CD8-positive, alpha-beta memory T cell (primary cell): ENCODE measurements at regions not wholly inside any gene's neighbourhood (a gene's known extent, or its start where the extent isn't known, plus 50 kb on each side); places are given as distances from the start of the nearest gene placed in this dataset.

Experiments
- CTCF ChIA-PET: fragments of 350-600 bp; sonication (Branson Sonifier 250); formaldehyde crosslinking; loops from one replicate; lab custom pipeline; 2021; ENCODE audit warnings: antibody characterized with exemption; lab: Charles Lee
- POLR2A ChIA-PET: fragments of 350-600 bp; sonication (Branson Sonifier 250); formaldehyde crosslinking; loops from one replicate; lab custom pipeline; 2021; ENCODE audit warnings: antibody characterized with exemption; lab: Charles Lee
- DNase-seq, 5 donors: peaks; one replicate each; pipeline versions ENCODE4 v3.0.0 to v3.0.0-alpha.2; 2020 to 2022; ENCODE audit warnings: mixed read lengths in 1 of 5
- H3K27ac ChIP-seq: one replicate; pipeline ENCODE4 v1.7.0; 2013; ENCODE audit warnings: low read depth, mild to moderate bottlenecking, low read length, moderate library complexity
- H3K27me3 ChIP-seq: 2 replicates; pipeline ENCODE4 v1.7.0; 2013; ENCODE audit warnings: low read length, mild to moderate bottlenecking; ENCODE audit not compliant: insufficient read depth, poor library complexity, severe bottlenecking
- H3K36me3 ChIP-seq: 2 replicates; pipeline ENCODE4 v1.7.0; 2013; ENCODE audit warnings: mild to moderate bottlenecking, low read length, moderate library complexity; ENCODE audit not compliant: insufficient read depth
- H3K4me1 ChIP-seq: 2 replicates; pipeline ENCODE4 v1.7.0; 2013; ENCODE audit warnings: mild to moderate bottlenecking, low read length, moderate library complexity; ENCODE audit not compliant: insufficient read depth
- H3K4me3 ChIP-seq: 2 replicates; pipeline ENCODE4 v1.7.0; 2013; ENCODE audit warnings: mild to moderate bottlenecking, low read length
- H3K9me3 ChIP-seq: 2 replicates; pipeline ENCODE4 v1.7.0; 2013; ENCODE audit warnings: mild to moderate bottlenecking, low read length
- H3K27ac Mint-ChIP-seq, 8 donors: one replicate each; pipeline ENCODE4 v1.8.0; 2020 to 2021; ENCODE audit warnings: mixed read lengths in 8 of 8, mild to moderate bottlenecking in 6 of 8, inconsistent platforms in 3 of 8, moderate library complexity in 3 of 8
- H3K27me3 Mint-ChIP-seq, 2 donors: one replicate each; pipeline ENCODE4 v1.8.0; 2020 to 2021; ENCODE audit warnings: mixed read lengths in 2 of 2, mild to moderate bottlenecking in 1 of 2, moderate library complexity in 1 of 2
- H3K36me3 Mint-ChIP-seq, 3 donors: one replicate each; pipeline ENCODE4 v1.8.0; 2020 to 2021; ENCODE audit warnings: mixed read lengths in 3 of 3, inconsistent platforms in 1 of 3, mild to moderate bottlenecking in 1 of 3
- H3K4me1 Mint-ChIP-seq, 3 donors: one replicate each; pipeline ENCODE4 v1.8.0; 2020 to 2021; ENCODE audit warnings: mixed read lengths in 3 of 3, inconsistent platforms in 1 of 3, mild to moderate bottlenecking in 1 of 3
- H3K4me3 Mint-ChIP-seq, 7 donors: one replicate each; pipeline ENCODE4 v1.8.0; 2020 to 2021; ENCODE audit warnings: mixed read lengths in 7 of 7, mild to moderate bottlenecking in 6 of 7, moderate library complexity in 4 of 7, inconsistent platforms in 2 of 7
- H3K9me3 Mint-ChIP-seq, 5 donors: one replicate each; pipeline ENCODE4 v1.8.0; 2020 to 2022; ENCODE audit warnings: mixed read lengths in 5 of 5, mild to moderate bottlenecking in 3 of 5, moderate library complexity in 2 of 5, inconsistent platforms in 1 of 5

- Mint-ChIP-seq H3K4me1 (no peaks in the 10 kb centered on the region), H3K27ac (no peak overlapping the region), H3K9me3 (peaks cover 0 to 1% (median 0%) of the 10 kb centered on the region in 5 donors), H3K4me3 (no peak overlapping the region), H3K27me3 (peaks cover 7% of the 10 kb centered on the region in 2 donors), H3K36me3 (no peaks in the 10 kb centered on the region)
- no peaks in the 10 kb centered on the region for H3K9me3 ChIP-seq
- ChIA-PET POLR2A (no interaction called here), CTCF (no interaction called here)
- H3K4me1 ChIP-seq, result no peaks in the 10 kb centered on the region
- no peaks in the 10 kb centered on the region for H3K36me3 ChIP-seq
- DNase-seq, result peak in 1 of 5 donors; percentile 36
- H3K27me3 ChIP-seq, result no peaks in the 10 kb centered on the region
- no peak overlapping the region for H3K27ac ChIP-seq
- no peak overlapping the region for H3K4me3 ChIP-seq
These were observed 335.3 kb downstream of the CTTN start for GRCh38 chr11:70733327-70734325.

- H3K27ac ChIP-seq, result no peak overlapping the region
- H3K9me3 ChIP-seq, result no peaks in the 10 kb centered on the region
- POLR2A ChIA-PET, result no interaction called here
- no peaks in the 10 kb centered on the region for H3K36me3 ChIP-seq
- H3K27me3 ChIP-seq, result no peaks in the 10 kb centered on the region
- H3K9me3 Mint-ChIP-seq, result peaks cover 0 to 1% (median 0%) of the 10 kb centered on the region in 5 donors
- no peaks in the 10 kb centered on the region for H3K4me1 Mint-ChIP-seq
- no peak overlapping the region for H3K27ac Mint-ChIP-seq
- H3K36me3 Mint-ChIP-seq, result no peaks in the 10 kb centered on the region
- H3K27me3 Mint-ChIP-seq, result peaks cover 7% of the 10 kb centered on the region in 2 donors
- H3K4me3 Mint-ChIP-seq, result no peak overlapping the region
- no peak overlapping the region for H3K4me3 ChIP-seq
- CTCF ChIA-PET, result no interaction called here
- no peaks in the 10 kb centered on the region for H3K4me1 ChIP-seq
- DNase-seq, result peak in 1 of 5 donors; percentile 39
These were observed 336.1 kb downstream of the CTTN start for GRCh38 chr11:70734379-70734778.

- CTCF ChIA-PET, result no interaction called here
- Mint-ChIP-seq H3K4me3 (no peak overlapping the region), H3K36me3 (no peaks in the 10 kb centered on the region), H3K4me1 (no peaks in the 10 kb centered on the region), H3K27ac (no peak overlapping the region), H3K9me3 (peaks cover 0 to 1% (median 0%) of the 10 kb centered on the region in 5 donors), H3K27me3 (peaks cover 7% of the 10 kb centered on the region in 2 donors)
- Histone ChIP-seq H3K9me3 (no peaks in the 10 kb centered on the region), H3K4me3 (no peak overlapping the region), H3K27me3 (no peaks in the 10 kb centered on the region), H3K27ac (no peak overlapping the region), H3K4me1 (no peaks in the 10 kb centered on the region), H3K36me3 (no peaks in the 10 kb centered on the region)
- DNase-seq, result peak in 1 of 5 donors; percentile 20
- POLR2A ChIA-PET, result no interaction called here
These were observed 336.6 kb downstream of the CTTN start for GRCh38 chr11:70734911-70735310.

- H3K27me3 Mint-ChIP-seq, result peaks cover 6 to 7% of the 10 kb centered on the region in 2 donors
- H3K4me1 Mint-ChIP-seq, result no peaks in the 10 kb centered on the region
- Histone ChIP-seq H3K9me3 (no peaks in the 10 kb centered on the region), H3K27me3 (no peaks in the 10 kb centered on the region), H3K36me3 (no peaks in the 10 kb centered on the region), H3K27ac (no peak overlapping the region), H3K4me3 (no peak overlapping the region), H3K4me1 (no peaks in the 10 kb centered on the region)
- ChIA-PET POLR2A (no interaction called here), CTCF (no interaction called here)
- no peaks in the 10 kb centered on the region for H3K9me3 Mint-ChIP-seq
- H3K36me3 Mint-ChIP-seq, result no peaks in the 10 kb centered on the region
- H3K27ac Mint-ChIP-seq, result no peak overlapping the region
- peak in 1 of 5 donors; percentile 26 for DNase-seq
- H3K4me3 Mint-ChIP-seq, result no peak overlapping the region
These were observed 337.6 kb downstream of the CTTN start for GRCh38 chr11:70735976-70736375.

GRCh38 chr11:70736461-70736860 lies 338.1 kb downstream of the CTTN start:
- H3K36me3 Mint-ChIP-seq, result no peaks in the 10 kb centered on the region
- no peak overlapping the region for H3K27ac Mint-ChIP-seq
- no peaks in the 10 kb centered on the region for H3K9me3 Mint-ChIP-seq
- no peaks in the 10 kb centered on the region for H3K36me3 ChIP-seq
- H3K27me3 Mint-ChIP-seq, result peaks cover 6 to 7% of the 10 kb centered on the region in 2 donors
- H3K4me3 Mint-ChIP-seq, result no peak overlapping the region
- H3K27ac ChIP-seq, result no peak overlapping the region
- H3K9me3 ChIP-seq, result no peaks in the 10 kb centered on the region
- no peak overlapping the region for H3K4me3 ChIP-seq
- H3K27me3 ChIP-seq, result no peaks in the 10 kb centered on the region
- DNase-seq, result peak in 1 of 5 donors; percentile 19
- ChIA-PET POLR2A (no interaction called here), CTCF (no interaction called here)
- no peaks in the 10 kb centered on the region for H3K4me1 ChIP-seq
- H3K4me1 Mint-ChIP-seq, result no peaks in the 10 kb centered on the region

- no peaks in the 10 kb centered on the region for H3K4me1 ChIP-seq
- no peaks in the 10 kb centered on the region for H3K9me3 ChIP-seq
- Mint-ChIP-seq H3K4me1 (no peaks in the 10 kb centered on the region), H3K4me3 (no peak overlapping the region), H3K27me3 (peaks cover 6 to 7% of the 10 kb centered on the region in 2 donors), H3K36me3 (no peaks in the 10 kb centered on the region), H3K9me3 (no peaks in the 10 kb centered on the region), H3K27ac (no peak overlapping the region)
- CTCF ChIA-PET, result no interaction called here
- H3K36me3 ChIP-seq, result no peaks in the 10 kb centered on the region
- POLR2A ChIA-PET, result no interaction called here
- peak in 1 of 5 donors; percentile 30 for DNase-seq
- H3K27me3 ChIP-seq, result no peaks in the 10 kb centered on the region
- no peak overlapping the region for H3K4me3 ChIP-seq
- no peak overlapping the region for H3K27ac ChIP-seq
These were observed 338.8 kb downstream of the CTTN start for GRCh38 chr11:70736937-70737640.

- H3K27me3 Mint-ChIP-seq, result peaks cover 7 to 8% of the 10 kb centered on the region in 2 donors
These were observed 339.7 kb downstream of the CTTN start for GRCh38 chr11:70737816-70738630.

More at GRCh38 chr11:70737816-70738630, 339.7 kb downstream of the CTTN start:
- no peak overlapping the region for H3K27ac Mint-ChIP-seq
- H3K4me1 Mint-ChIP-seq, result no peaks in the 10 kb centered on the region
- no peaks in the 10 kb centered on the region for H3K27me3 ChIP-seq
- H3K9me3 ChIP-seq, result no peaks in the 10 kb centered on the region
- H3K27ac ChIP-seq, result no peak overlapping the region
- no peaks in the 10 kb centered on the region for H3K4me1 ChIP-seq
- H3K36me3 Mint-ChIP-seq, result no peaks in the 10 kb centered on the region
- H3K4me3 ChIP-seq, result no peak overlapping the region
- peak in 1 of 5 donors; percentile 15 for DNase-seq
- no peaks in the 10 kb centered on the region for H3K9me3 Mint-ChIP-seq
- no peaks in the 10 kb centered on the region for H3K36me3 ChIP-seq
- H3K4me3 Mint-ChIP-seq, result no peak overlapping the region
- POLR2A ChIA-PET, result no interaction called here
- CTCF ChIA-PET, result no interaction called here
